ENCODE measurements at regions not wholly inside any gene's neighbourhood (a gene's known extent, or its start where the extent isn't known, plus 50 kb on each side); places are given as distances from the start of the nearest gene placed in this dataset.

DNA sequence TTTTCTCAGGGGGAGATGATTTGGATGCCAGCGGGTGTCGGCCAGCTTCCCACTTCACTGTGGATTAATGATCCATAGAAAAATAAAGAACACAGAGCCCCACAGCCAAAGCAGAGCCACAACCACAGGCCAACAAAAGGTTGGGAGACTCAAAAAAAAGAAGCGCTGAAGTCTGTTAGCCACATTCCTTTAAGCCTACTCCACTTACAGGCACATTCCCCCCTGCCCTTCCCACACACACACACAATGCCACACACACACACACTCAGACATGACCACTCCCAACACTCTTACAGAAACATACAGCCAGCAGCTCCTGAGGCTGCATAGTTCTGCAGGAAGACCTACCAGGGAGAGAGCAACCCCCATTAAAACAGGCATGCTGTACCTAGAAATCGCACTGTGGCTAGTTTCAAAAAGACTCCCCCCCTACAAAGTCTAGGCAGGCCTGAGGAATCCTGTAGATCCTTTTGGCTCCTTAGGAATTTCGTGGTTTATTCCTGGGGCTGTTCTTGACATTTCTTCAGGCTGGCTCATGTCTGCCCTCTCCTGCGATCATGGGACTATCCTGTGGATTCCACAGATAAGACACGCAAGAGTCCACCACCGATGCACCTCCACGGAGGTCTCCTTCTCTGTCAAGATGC lies 309.4 kb upstream of the TSPY4 start:
- TF ChIP-seq CREB1 (CRISPR knock-in tag; IDR thresholded peaks at IDR 0.05; ENCODE audit: low read depth): no peak
- TF ChIP-seq CTCF (conservative IDR thresholded peaks at IDR 0.05; ENCODE audit: low read depth in 2 of 2): no peak
- TF ChIP-seq POLR2AphosphoS5 (IDR thresholded peaks at IDR 0.05; ENCODE audit: low read depth): no peak
- TF ChIP-seq, protein P1, sequence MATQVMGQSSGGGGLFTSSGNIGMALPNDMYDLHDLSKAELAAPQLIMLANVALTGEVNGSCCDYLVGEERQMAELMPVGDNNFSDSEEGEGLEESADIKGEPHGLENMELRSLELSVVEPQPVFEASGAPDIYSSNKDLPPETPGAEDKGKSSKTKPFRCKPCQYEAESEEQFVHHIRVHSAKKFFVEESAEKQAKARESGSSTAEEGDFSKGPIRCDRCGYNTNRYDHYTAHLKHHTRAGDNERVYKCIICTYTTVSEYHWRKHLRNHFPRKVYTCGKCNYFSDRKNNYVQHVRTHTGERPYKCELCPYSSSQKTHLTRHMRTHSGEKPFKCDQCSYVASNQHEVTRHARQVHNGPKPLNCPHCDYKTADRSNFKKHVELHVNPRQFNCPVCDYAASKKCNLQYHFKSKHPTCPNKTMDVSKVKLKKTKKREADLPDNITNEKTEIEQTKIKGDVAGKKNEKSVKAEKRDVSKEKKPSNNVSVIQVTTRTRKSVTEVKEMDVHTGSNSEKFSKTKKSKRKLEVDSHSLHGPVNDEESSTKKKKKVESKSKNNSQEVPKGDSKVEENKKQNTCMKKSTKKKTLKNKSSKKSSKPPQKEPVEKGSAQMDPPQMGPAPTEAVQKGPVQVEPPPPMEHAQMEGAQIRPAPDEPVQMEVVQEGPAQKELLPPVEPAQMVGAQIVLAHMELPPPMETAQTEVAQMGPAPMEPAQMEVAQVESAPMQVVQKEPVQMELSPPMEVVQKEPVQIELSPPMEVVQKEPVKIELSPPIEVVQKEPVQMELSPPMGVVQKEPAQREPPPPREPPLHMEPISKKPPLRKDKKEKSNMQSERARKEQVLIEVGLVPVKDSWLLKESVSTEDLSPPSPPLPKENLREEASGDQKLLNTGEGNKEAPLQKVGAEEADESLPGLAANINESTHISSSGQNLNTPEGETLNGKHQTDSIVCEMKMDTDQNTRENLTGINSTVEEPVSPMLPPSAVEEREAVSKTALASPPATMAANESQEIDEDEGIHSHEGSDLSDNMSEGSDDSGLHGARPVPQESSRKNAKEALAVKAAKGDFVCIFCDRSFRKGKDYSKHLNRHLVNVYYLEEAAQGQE (IDR thresholded peaks at IDR 0.05; ENCODE audit: unreplicated experiment): no peak
- no peak for TF ChIP-seq EZH2 (IDR thresholded peaks at IDR 0.05; ENCODE audit: low read depth, unreplicated experiment)
- TF ChIP-seq ETS1 (IDR thresholded peaks at IDR 0.05): no peak
- TF ChIP-seq EZH2phosphoT487 (IDR thresholded peaks at IDR 0.05; ENCODE audit: unreplicated experiment): no peak
- TF ChIP-seq ZNF331 (CRISPR knock-in tag; IDR thresholded peaks at IDR 0.05; ENCODE audit: low read depth): no peak
- no peak for TF ChIP-seq JUNB (IDR thresholded peaks at IDR 0.05; ENCODE audit: unreplicated experiment)
- TF ChIP-seq, protein P2, sequence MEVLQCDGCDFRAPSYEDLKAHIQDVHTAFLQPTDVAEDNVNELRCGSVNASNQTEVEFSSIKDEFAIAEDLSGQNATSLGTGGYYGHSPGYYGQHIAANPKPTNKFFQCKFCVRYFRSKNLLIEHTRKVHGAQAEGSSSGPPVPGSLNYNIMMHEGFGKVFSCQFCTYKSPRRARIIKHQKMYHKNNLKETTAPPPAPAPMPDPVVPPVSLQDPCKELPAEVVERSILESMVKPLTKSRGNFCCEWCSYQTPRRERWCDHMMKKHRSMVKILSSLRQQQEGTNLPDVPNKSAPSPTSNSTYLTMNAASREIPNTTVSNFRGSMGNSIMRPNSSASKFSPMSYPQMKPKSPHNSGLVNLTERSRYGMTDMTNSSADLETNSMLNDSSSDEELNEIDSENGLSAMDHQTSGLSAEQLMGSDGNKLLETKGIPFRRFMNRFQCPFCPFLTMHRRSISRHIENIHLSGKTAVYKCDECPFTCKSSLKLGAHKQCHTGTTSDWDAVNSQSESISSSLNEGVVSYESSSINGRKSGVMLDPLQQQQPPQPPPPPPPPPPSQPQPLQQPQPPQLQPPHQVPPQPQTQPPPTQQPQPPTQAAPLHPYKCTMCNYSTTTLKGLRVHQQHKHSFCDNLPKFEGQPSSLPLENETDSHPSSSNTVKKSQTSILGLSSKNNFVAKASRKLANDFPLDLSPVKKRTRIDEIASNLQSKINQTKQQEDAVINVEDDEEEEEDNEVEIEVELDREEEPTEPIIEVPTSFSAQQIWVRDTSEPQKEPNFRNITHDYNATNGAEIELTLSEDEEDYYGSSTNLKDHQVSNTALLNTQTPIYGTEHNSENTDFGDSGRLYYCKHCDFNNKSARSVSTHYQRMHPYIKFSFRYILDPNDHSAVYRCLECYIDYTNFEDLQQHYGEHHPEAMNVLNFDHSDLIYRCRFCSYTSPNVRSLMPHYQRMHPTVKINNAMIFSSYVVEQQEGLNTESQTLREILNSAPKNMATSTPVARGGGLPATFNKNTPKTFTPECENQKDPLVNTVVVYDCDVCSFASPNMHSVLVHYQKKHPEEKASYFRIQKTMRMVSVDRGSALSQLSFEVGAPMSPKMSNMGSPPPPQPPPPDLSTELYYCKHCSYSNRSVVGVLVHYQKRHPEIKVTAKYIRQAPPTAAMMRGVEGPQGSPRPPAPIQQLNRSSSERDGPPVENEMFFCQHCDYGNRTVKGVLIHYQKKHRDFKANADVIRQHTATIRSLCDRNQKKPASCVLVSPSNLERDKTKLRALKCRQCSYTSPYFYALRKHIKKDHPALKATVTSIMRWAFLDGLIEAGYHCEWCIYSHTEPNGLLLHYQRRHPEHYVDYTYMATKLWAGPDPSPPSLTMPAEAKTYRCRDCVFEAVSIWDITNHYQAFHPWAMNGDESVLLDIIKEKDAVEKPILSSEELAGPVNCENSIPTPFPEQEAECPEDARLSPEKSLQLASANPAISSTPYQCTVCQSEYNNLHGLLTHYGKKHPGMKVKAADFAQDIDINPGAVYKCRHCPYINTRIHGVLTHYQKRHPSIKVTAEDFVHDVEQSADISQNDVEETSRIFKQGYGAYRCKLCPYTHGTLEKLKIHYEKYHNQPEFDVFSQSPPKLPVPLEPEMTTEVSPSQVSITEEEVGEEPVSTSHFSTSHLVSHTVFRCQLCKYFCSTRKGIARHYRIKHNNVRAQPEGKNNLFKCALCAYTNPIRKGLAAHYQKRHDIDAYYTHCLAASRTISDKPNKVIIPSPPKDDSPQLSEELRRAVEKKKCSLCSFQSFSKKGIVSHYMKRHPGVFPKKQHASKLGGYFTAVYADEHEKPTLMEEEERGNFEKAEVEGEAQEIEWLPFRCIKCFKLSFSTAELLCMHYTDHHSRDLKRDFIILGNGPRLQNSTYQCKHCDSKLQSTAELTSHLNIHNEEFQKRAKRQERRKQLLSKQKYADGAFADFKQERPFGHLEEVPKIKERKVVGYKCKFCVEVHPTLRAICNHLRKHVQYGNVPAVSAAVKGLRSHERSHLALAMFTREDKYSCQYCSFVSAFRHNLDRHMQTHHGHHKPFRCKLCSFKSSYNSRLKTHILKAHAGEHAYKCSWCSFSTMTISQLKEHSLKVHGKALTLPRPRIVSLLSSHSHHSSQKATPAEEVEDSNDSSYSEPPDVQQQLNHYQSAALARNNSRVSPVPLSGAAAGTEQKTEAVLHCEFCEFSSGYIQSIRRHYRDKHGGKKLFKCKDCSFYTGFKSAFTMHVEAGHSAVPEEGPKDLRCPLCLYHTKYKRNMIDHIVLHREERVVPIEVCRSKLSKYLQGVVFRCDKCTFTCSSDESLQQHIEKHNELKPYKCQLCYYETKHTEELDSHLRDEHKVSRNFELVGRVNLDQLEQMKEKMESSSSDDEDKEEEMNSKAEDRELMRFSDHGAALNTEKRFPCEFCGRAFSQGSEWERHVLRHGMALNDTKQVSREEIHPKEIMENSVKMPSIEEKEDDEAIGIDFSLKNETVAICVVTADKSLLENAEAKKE (CRISPR knock-in tag; IDR thresholded peaks at IDR 0.05): no peak
- TF ChIP-seq ZNF114 (CRISPR knock-in tag; IDR thresholded peaks at IDR 0.05): no peak
- no peak for TF ChIP-seq NANOG (IDR thresholded peaks at IDR 0.05; ENCODE audit: borderline replicate concordance)

All from GM23338 (cell line).